ENCODE measurements at regions not wholly inside any gene's neighbourhood (a gene's known extent, or its start where the extent isn't known, plus 50 kb on each side); places are given as distances from the start of the nearest gene placed in this dataset.

DNA sequence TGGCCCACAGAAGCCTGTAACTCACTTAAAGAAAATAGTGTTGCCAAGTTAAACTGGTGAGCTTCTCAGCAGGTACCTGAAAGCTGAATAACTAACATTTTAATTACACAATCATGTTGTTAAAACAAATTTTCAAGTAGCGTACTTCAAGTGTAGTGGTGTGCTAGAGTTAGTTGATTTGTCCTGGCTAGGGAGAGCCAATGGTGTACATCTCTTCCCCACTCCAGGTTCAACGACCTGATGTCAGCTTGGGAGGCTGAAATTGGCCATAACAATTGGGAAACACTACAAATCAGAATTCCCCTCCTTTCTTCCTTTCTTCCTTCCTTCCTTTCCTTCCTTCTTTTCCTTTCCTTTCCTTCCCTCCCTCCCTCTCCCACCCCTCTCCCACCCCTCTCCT is 295.3 kb upstream of the SLC24A2 start:
- TF ChIP-seq, protein P1, sequence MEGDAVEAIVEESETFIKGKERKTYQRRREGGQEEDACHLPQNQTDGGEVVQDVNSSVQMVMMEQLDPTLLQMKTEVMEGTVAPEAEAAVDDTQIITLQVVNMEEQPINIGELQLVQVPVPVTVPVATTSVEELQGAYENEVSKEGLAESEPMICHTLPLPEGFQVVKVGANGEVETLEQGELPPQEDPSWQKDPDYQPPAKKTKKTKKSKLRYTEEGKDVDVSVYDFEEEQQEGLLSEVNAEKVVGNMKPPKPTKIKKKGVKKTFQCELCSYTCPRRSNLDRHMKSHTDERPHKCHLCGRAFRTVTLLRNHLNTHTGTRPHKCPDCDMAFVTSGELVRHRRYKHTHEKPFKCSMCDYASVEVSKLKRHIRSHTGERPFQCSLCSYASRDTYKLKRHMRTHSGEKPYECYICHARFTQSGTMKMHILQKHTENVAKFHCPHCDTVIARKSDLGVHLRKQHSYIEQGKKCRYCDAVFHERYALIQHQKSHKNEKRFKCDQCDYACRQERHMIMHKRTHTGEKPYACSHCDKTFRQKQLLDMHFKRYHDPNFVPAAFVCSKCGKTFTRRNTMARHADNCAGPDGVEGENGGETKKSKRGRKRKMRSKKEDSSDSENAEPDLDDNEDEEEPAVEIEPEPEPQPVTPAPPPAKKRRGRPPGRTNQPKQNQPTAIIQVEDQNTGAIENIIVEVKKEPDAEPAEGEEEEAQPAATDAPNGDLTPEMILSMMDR (IDR thresholded peaks at IDR 0.05): no peak
- intact Hi-C loops (cut with DNase I): no loop called here
- Histone ChIP-seq H3K36me3 (no peaks in the 10 kb centered on the region), H3K27ac (no peak overlapping the region), H3K4me3 (no peak overlapping the region), H3K4me1 (no peaks in the 10 kb centered on the region), H3K27me3 (no peaks in the 10 kb centered on the region), H3K9me3 (no peaks in the 10 kb centered on the region)
- no peak for DNase-seq (ENCODE audit: extremely low spot score in 2 of 2)

DNA sequence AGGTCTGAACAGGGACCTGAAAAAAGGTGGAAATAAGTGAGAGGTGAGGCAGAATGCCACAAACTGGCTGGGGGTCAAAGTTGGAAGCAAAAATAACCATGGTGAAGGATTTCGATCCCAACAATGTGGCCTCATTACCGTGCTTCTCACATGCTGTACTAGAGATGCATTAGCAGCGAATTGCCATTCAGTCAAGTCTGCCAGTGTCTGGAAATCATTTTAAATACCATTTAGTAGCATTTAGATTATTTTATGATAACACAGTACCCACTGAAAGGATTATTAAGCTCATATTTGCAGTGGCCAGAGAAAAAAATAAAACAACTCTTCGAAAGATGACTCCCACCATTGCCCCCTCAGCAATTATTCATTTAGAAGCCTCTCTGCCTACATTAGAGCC is 294.6 kb upstream of the SLC24A2 start:
- H3K4me1 ChIP-seq: no peaks in the 10 kb centered on the region
- no peaks in the 10 kb centered on the region for H3K27me3 ChIP-seq
- H3K9me3 ChIP-seq: no peaks in the 10 kb centered on the region
- no peak for DNase-seq (ENCODE audit: extremely low spot score in 2 of 2)
- H3K36me3 ChIP-seq: no peaks in the 10 kb centered on the region
- intact Hi-C loops (cut with DNase I): no loop called here
- no peak overlapping the region for H3K4me3 ChIP-seq
- TF ChIP-seq POLR2AphosphoS5 (IDR thresholded peaks at IDR 0.05; ENCODE audit: insufficient read depth in 1 of 2, low read depth in 1 of 2) (no peak), POLR2A (IDR thresholded peaks at IDR 0.05) (no peak)
- TF ChIP-seq, protein P1 (IDR thresholded peaks at IDR 0.05): no peak
- H3K27ac ChIP-seq: no peak overlapping the region

DNA sequence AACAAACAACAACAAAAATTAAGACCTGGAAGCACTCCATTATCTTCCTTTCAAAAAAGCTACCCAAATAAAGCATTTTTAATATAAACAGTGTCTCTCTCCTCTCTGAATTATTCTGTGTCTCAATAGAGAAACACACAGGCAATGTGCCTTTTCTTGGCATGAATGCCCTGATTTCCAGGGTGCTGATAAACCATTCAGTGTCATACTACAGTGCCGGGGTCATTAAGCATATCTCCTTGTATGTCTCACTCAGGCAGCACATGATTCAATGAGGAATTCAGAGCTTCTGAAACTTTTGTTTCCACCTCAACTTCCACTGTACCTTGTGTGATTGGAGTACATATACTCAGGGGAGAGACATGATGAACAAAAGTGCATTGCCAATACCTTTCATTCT is 294.0 kb upstream of the SLC24A2 start:
- Histone ChIP-seq H3K9me3 (no peaks in the 10 kb centered on the region), H3K36me3 (no peaks in the 10 kb centered on the region), H3K27ac (no peak overlapping the region), H3K27me3 (no peaks in the 10 kb centered on the region), H3K4me3 (no peak overlapping the region), H3K4me1 (no peaks in the 10 kb centered on the region)
- intact Hi-C loops (cut with DNase I): no loop called here
- no peak for DNase-seq (ENCODE audit: extremely low spot score in 2 of 2)
- no peak for TF ChIP-seq POLR2AphosphoS5 (IDR thresholded peaks at IDR 0.05; ENCODE audit: insufficient read depth in 1 of 2, low read depth in 1 of 2)
- TF ChIP-seq, protein P1 (IDR thresholded peaks at IDR 0.05): no peak
- TF ChIP-seq POLR2A (IDR thresholded peaks at IDR 0.05): no peak

DNA sequence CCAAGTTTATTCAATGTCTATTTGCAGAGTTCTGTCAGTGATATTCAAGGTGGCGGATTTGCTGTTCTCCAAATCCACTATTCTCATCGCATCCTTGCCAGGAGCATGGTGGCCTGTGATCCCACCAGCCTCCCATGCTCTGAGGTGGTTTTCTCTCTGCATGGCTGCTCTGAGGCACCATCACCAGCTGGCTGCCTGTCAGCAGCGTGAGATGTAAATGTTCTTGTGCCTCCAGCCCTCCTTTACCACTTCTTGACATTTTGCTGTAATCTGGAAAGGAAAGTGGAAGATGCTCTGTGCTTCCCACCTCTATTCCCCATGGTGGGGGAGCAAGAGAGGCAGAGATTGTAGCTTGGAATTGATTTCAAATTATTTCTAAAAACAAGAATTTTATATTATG is 293.6 kb upstream of the SLC24A2 start:
- Histone ChIP-seq H3K27ac (no peak overlapping the region), H3K9me3 (no peaks in the 10 kb centered on the region), H3K36me3 (no peaks in the 10 kb centered on the region), H3K4me3 (no peak overlapping the region), H3K27me3 (no peaks in the 10 kb centered on the region), H3K4me1 (no peaks in the 10 kb centered on the region)
- no peak for TF ChIP-seq POLR2AphosphoS5 (IDR thresholded peaks at IDR 0.05; ENCODE audit: insufficient read depth in 1 of 2, low read depth in 1 of 2)
- TF ChIP-seq, protein P1 (IDR thresholded peaks at IDR 0.05): no peak
- TF ChIP-seq POLR2A (IDR thresholded peaks at IDR 0.05): no peak
- DNase-seq (ENCODE audit: extremely low spot score in 2 of 2): no peak
- intact Hi-C loops (cut with DNase I): no loop called here

DNA sequence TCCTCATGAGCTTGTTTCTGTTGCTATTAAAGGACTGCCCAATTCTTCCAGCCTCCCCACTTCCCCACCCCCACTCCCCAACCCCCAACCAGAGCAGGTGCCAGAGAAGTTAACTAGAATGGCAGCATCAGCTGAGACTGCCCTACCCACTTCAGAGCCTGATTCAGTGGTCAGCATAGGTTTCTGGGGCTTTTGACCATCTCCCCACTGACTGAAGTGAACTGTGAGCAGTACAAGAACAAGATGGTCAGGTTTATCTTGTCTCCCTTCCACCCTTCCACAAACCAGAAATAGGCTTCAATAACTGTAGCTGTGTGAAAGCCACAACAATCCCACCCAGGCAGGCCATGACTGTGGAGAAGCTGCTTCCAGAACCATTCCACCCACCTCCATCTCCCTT is 289.4 kb upstream of the SLC24A2 start:
- Histone ChIP-seq H3K9me3 (no peaks in the 10 kb centered on the region), H3K4me1 (no peaks in the 10 kb centered on the region), H3K36me3 (no peaks in the 10 kb centered on the region), H3K27me3 (no peaks in the 10 kb centered on the region), H3K4me3 (no peak overlapping the region), H3K27ac (no peak overlapping the region)
- DNase-seq (ENCODE audit: extremely low spot score in 2 of 2): no peak
- TF ChIP-seq, protein P1 (IDR thresholded peaks at IDR 0.05): no peak
- TF ChIP-seq POLR2A (IDR thresholded peaks at IDR 0.05): no peak
- TF ChIP-seq POLR2AphosphoS5 (IDR thresholded peaks at IDR 0.05; ENCODE audit: insufficient read depth in 1 of 2, low read depth in 1 of 2): no peak
- intact Hi-C loops (cut with DNase I): no loop called here
